H1 (cell line): ENCODE measurements at regions not wholly inside any gene's neighbourhood (a gene's known extent, or its start where the extent isn't known, plus 50 kb on each side); places are given as distances from the start of the nearest gene placed in this dataset.

ENCODE experiments used
- CTCF ChIA-PET: fragments of 300-600 bp; sonication (Branson Sonifier 250); formaldehyde crosslinking; loops from one replicate; lab custom pipeline; 2021; ENCODE audit not compliant: partially characterized antibody; lab: Charles Lee
- POLR2A ChIA-PET: fragments of 300-600 bp; sonication (Branson Sonifier 250); formaldehyde crosslinking; loops from one replicate; lab custom pipeline; 2021; ENCODE audit warnings: inconsistent platforms; ENCODE audit not compliant: partially characterized antibody; lab: Charles Lee
- DNase-seq, 2 experiments: peaks; one replicate each; pipeline versions ENCODE4 v3.0.0 to v3.0.0-alpha.2; 2010 to 2022; ENCODE audit warnings: low spot score in 2 of 2, low read depth in 1 of 2, mixed read lengths in 1 of 2
- FAIRE-seq: peaks from 2 replicates; lab custom pipeline; 2011; peaks lifted over from hg19 to GRCh38; lab: Jason Lieb, UNC
- H2AFZ ChIP-seq: 2 replicates; pipeline ENCODE4 v1.8.1; 2012; ENCODE audit warnings: low read length, inconsistent platforms
- H2AK5ac ChIP-seq: 2 replicates; pipeline ENCODE4 v1.6.1; 2013; ENCODE audit warnings: low read depth, low read length
- H2BK120ac ChIP-seq: replicated peaks from 2 replicates; pipeline ENCODE3; 2013; ENCODE audit warnings: low read depth, low read length, inconsistent platforms
- H2BK12ac ChIP-seq: 2 replicates; pipeline ENCODE4 v1.6.1; 2013; ENCODE audit warnings: low read depth, low read length
- H2BK15ac ChIP-seq: 2 replicates; pipeline ENCODE4 v1.6.1; 2013; ENCODE audit warnings: low read length
- H2BK20ac ChIP-seq: 2 replicates; pipeline ENCODE4 v1.6.1; 2013; ENCODE audit warnings: low read length
- H2BK5ac ChIP-seq: 2 replicates; pipeline ENCODE4 v1.6.1; 2013; ENCODE audit warnings: low read depth, low read length
- H3K14ac ChIP-seq: 2 replicates; pipeline ENCODE4 v1.6.1; 2013; ENCODE audit warnings: inconsistent platforms; ENCODE audit not compliant: insufficient read length
- H3K18ac ChIP-seq: 2 replicates; pipeline ENCODE4 v1.6.1; 2013; ENCODE audit warnings: low read length; ENCODE audit errors: extremely low read depth
- H3K23ac ChIP-seq: 2 replicates; pipeline ENCODE4 v1.6.1; 2013; ENCODE audit warnings: inconsistent platforms; ENCODE audit not compliant: insufficient read length
- H3K23me2 ChIP-seq: 2 replicates; pipeline ENCODE4 v1.6.1; 2013; ENCODE audit warnings: low read depth, low read length
- H3K27ac ChIP-seq: 2 replicates; pipeline ENCODE4 v1.6.1; 2011; ENCODE audit warnings: low read depth, low read length, inconsistent platforms
- H3K27me3 ChIP-seq, 4 experiments: replicated peaks in 1 of 4; 1 replicate in 1 of 4; 2 replicates in 3 of 4; pipeline versions ENCODE4 v1.6.1 to v1.8.1; 2011 to 2013; ENCODE audit warnings: low read length in 3 of 4, mild to moderate bottlenecking in 3 of 4, inconsistent platforms in 2 of 4, mixed read lengths in 2 of 4, moderate library complexity in 1 of 4; ENCODE audit not compliant: control insufficient read depth in 3 of 4, insufficient read depth in 3 of 4; ENCODE audit errors: extremely low read depth in 1 of 4
- H3K36me3 ChIP-seq, 4 experiments: 2 replicates each; pipeline versions ENCODE4 v1.6.1 to v1.8.1; 2011 to 2013; ENCODE audit warnings: mild to moderate bottlenecking in 4 of 4, low read length in 3 of 4, moderate library complexity in 2 of 4, control low read depth in 1 of 4, inconsistent platforms in 1 of 4; ENCODE audit not compliant: insufficient read depth in 4 of 4, control insufficient read depth in 2 of 4
- H3K4ac ChIP-seq: replicated peaks from 2 replicates; pipeline ENCODE3; 2013; ENCODE audit warnings: low read length, low read depth, mixed read lengths, inconsistent platforms; ENCODE audit not compliant: insufficient read length
- H3K4me1 ChIP-seq, 4 experiments: replicated peaks in 1 of 4; 1 replicate in 1 of 4; 2 replicates in 3 of 4; pipeline versions ENCODE4 v1.6.1 to v1.8.1; 2011 to 2013; ENCODE audit warnings: low read length in 3 of 4, inconsistent platforms in 2 of 4, mixed read lengths in 1 of 4; ENCODE audit not compliant: insufficient read depth in 4 of 4, control insufficient read depth in 3 of 4
- H3K4me2 ChIP-seq, 2 experiments: 2 replicates each; pipeline versions ENCODE4 v1.6.1 to v1.8.1; 2011 to 2013; ENCODE audit warnings: low read depth in 2 of 2, low read length in 2 of 2, control low read depth in 1 of 2, inconsistent platforms in 1 of 2, mild to moderate bottlenecking in 1 of 2; ENCODE audit not compliant: insufficient read depth in 1 of 2
- H3K4me3 ChIP-seq, 4 experiments: fragments of 200-600, 300-600 bp in 1 of 4; sonication (generic), shearing (Covaris generic), sonication (Bioruptor Twin) in 1 of 4; 2 replicates each; pipeline versions ENCODE4 v1.5.1 to v1.8.1; 2011 to 2016; ENCODE audit warnings: low read length in 4 of 4, low read depth in 3 of 4, control low read depth in 2 of 4, inconsistent platforms in 2 of 4, mild to moderate bottlenecking in 2 of 4, mixed read lengths in 1 of 4, moderate library complexity in 1 of 4; ENCODE audit not compliant: insufficient read depth in 2 of 4; ENCODE audit errors: extremely low read depth in 1 of 4
- H3K56ac ChIP-seq: replicated peaks from 2 replicates; pipeline ENCODE3; 2013; ENCODE audit warnings: low read depth, mild to moderate bottlenecking, mixed read lengths, low read length, inconsistent platforms; ENCODE audit not compliant: insufficient read length
- H3K79me1 ChIP-seq: 2 replicates; pipeline ENCODE4 v1.6.1; 2013; ENCODE audit warnings: low read depth, low read length, control low read depth
- H3K79me2 ChIP-seq, 2 experiments: 2 replicates each; pipeline versions ENCODE4 v1.6.1 to v1.8.1; 2012 to 2013; ENCODE audit warnings: low read length in 2 of 2, mild to moderate bottlenecking in 2 of 2, inconsistent platforms in 1 of 2; ENCODE audit not compliant: insufficient read depth in 2 of 2, control insufficient read depth in 1 of 2
- H3K9ac ChIP-seq, 4 experiments: replicated peaks in 1 of 4; 1 replicate in 1 of 4; 2 replicates in 3 of 4; pipeline versions ENCODE4 v1.6.1 to v1.8.1; 2011 to 2013; ENCODE audit warnings: low read depth in 3 of 4, low read length in 3 of 4, control low read depth in 2 of 4, mild to moderate bottlenecking in 2 of 4, moderate library complexity in 2 of 4, inconsistent platforms in 1 of 4; ENCODE audit errors: extremely low read depth in 1 of 4
- H3K9me3 ChIP-seq, 2 experiments: 2 replicates each; pipeline versions ENCODE4 v1.6.1 to v1.8.1; 2012 to 2013; ENCODE audit warnings: mild to moderate bottlenecking in 2 of 2, moderate library complexity in 2 of 2, control low read depth in 1 of 2, inconsistent platforms in 1 of 2, low read depth in 1 of 2, low read length in 1 of 2, mixed read lengths in 1 of 2; ENCODE audit not compliant: insufficient read depth in 2 of 2
- H4K20me1 ChIP-seq, 2 experiments: replicated peaks in 1 of 2; 2 replicates each; pipeline versions ENCODE3 to v1.8.1; 2011 to 2013; ENCODE audit warnings: inconsistent platforms in 2 of 2, low read length in 2 of 2, mild to moderate bottlenecking in 1 of 2; ENCODE audit not compliant: insufficient read depth in 2 of 2, control insufficient read depth in 1 of 2
- H4K5ac ChIP-seq: 2 replicates; pipeline ENCODE4 v1.6.1; 2013; ENCODE audit warnings: low read length, low read depth, mixed read lengths, inconsistent platforms; ENCODE audit not compliant: insufficient read length
- H4K8ac ChIP-seq: 2 replicates; pipeline ENCODE4 v1.8.0; 2013; ENCODE audit warnings: mild to moderate bottlenecking, moderate library complexity, low read length, inconsistent platforms; ENCODE audit not compliant: insufficient read depth; ENCODE audit errors: extremely low read depth
- H4K91ac ChIP-seq: replicated peaks from 2 replicates; pipeline ENCODE3; 2013; ENCODE audit warnings: low read length, mixed read lengths, inconsistent platforms; ENCODE audit not compliant: insufficient read length
- RBBP5 ChIP-seq: IDR thresholded peaks from 2 replicates; pipeline ENCODE4 v1.7.1; 2012; ENCODE audit warnings: low read depth, mild to moderate bottlenecking, inconsistent platforms, low read length, moderate library complexity, borderline replicate concordance
- WGBS, 2 experiments: shearing (Covaris generic) in 1 of 2; methylation state at CpG; one replicate each; pipeline versions ENCODE4 v1.1.6 to v1.1.7; 2013 to 2015; ENCODE audit warnings: low lambda C conversion rate in 2 of 2, mixed read lengths in 2 of 2, inconsistent platforms in 1 of 2, low coverage in 1 of 2, missing lambda C conversion rate in 1 of 2; ENCODE audit not compliant: insufficient replicate concordance in 2 of 2, insufficient coverage in 1 of 2, insufficient read length in 1 of 2; ENCODE audit errors: extremely low coverage in 1 of 2, missing lambda C conversion rate in 1 of 2; 5-methylcytosine and 5-hydroxymethylcytosine counted together

DNA sequence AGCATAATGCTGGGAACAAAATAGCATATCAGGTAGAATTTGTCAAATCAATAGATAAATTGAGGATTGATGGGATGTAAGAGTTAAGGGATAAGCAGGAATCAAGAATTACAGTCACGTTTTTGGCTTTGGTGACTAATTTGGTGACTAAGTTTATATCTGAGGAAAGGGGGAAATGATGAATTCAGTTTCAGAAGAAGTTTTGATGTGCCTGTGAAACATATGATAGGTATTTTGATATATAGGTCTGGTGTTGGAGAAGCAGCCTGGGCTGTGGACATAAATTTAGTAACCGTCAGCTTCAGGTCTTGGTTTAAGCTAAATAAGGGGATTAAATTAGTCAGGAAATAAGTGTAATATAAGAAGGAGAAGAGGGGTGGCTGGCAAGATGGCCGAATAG is 79.0 kb upstream of the EDA2R start:
- no peak for TF ChIP-seq RBBP5
- Histone ChIP-seq H3K18ac (no peak overlapping the region), H3K23ac (no peak overlapping the region), H3K4ac (no peak overlapping the region), H2BK20ac (no peak overlapping the region), H3K4me1 (no peaks in the 10 kb centered on the region), H4K20me1 (no peaks in the 10 kb centered on the region), H2BK15ac (no peak overlapping the region), H3K4me2 (no peak overlapping the region), H3K23me2 (no peaks in the 10 kb centered on the region), H4K5ac (no peak overlapping the region), H2AFZ (no peak overlapping the region), H2BK120ac (no peak overlapping the region), H2BK12ac (no peak overlapping the region), H3K27me3 (no peaks in the 10 kb centered on the region), H3K4me3 (no peak overlapping the region), H3K56ac (no peak overlapping the region), H4K8ac (no peak overlapping the region), H3K27ac (no peak overlapping the region), H3K9ac (no peak overlapping the region), H2AK5ac (no peak overlapping the region), H3K79me2 (no peaks in the 10 kb centered on the region), H3K14ac (no peak overlapping the region), H3K9me3 (0 out of 4 replicates have a peak, but pooled peaks cover 0 to 4% of the 10 kb centered on the region in 2 experiments), H4K91ac (no peak overlapping the region), H2BK5ac (no peak overlapping the region), H3K36me3 (no peaks in the 10 kb centered on the region), H3K79me1 (no peaks in the 10 kb centered on the region)
- FAIRE-seq (no peak), DNase-seq (no peak)
- WGBS, 2 experiments = 90% methylated on average over 3 of the region's 3 CpGs; no CpG with 5 or more reads in 1 of the 2 experiments
- ChIA-PET POLR2A (no interaction called here), CTCF (no interaction called here)
